PC-9 (cell line): ENCODE measurements at regions not wholly inside any gene's neighbourhood (a gene's known extent, or its start where the extent isn't known, plus 50 kb on each side); places are given as distances from the start of the nearest gene placed in this dataset.

ENCODE experiments used
- BruUV-seq: library from RNA; stranded (reverse); fragments of 400-500 nt; replicated peaks from 2 replicates; lab custom pipeline; 2021; lab: Mats Ljungman, UMichigan
- CTCF ChIA-PET: fragments of 300-600 bp; sonication (Branson Sonifier 250); formaldehyde crosslinking; loops from one replicate; lab custom pipeline; 2022; ENCODE audit warnings: antibody characterized with exemption; lab: Charles Lee
- POLR2A ChIA-PET: fragments of 300-600 bp; sonication (Branson Sonifier 250); formaldehyde crosslinking; loops from one replicate; lab custom pipeline; 2022; ENCODE audit warnings: antibody characterized with exemption; ENCODE audit not compliant: unreplicated experiment; lab: Charles Lee
- DNase-seq, 2 experiments: peaks; one replicate each; pipeline versions ENCODE4 v3.0.0 to v3.0.0-alpha.2; 2015 to 2022; ENCODE audit warnings: mixed read lengths in 1 of 2
- H2AFZ ChIP-seq: fragments of 200-600 bp; sonication (generic); 2 replicates; pipeline ENCODE4 v1.8.1; 2017; ENCODE audit warnings: antibody characterized with exemption
- H3F3A ChIP-seq: fragments of 200-600 bp; sonication (generic); 2 replicates; pipeline ENCODE4 v1.8.1; 2017; ENCODE audit warnings: antibody characterized with exemption, mild to moderate bottlenecking, low read depth; ENCODE audit not compliant: insufficient read depth
- H3K27ac ChIP-seq: fragments of 200-600 bp; sonication (generic); 2 replicates; pipeline ENCODE4 v1.6.1; 2016; ENCODE audit warnings: mixed run types
- H3K27me3 ChIP-seq: fragments of 200-600 bp; sonication (generic); 2 replicates; pipeline ENCODE4 v1.6.1; 2016; ENCODE audit warnings: low read depth, mixed run types; ENCODE audit not compliant: insufficient read depth
- H3K36me3 ChIP-seq: fragments of 200-600 bp; sonication (generic); 2 replicates; pipeline ENCODE4 v1.6.1; 2016; ENCODE audit warnings: low read depth, mixed run types
- H3K4me1 ChIP-seq: fragments of 200-600 bp; sonication (generic); replicated peaks from 2 replicates; pipeline ENCODE4 v1.6.1; 2016; ENCODE audit warnings: mixed run types; ENCODE audit not compliant: insufficient read depth
- H3K4me2 ChIP-seq: fragments of 200-600 bp; sonication (generic); 2 replicates; pipeline ENCODE4 v1.6.1; 2017; ENCODE audit warnings: mixed run types
- H3K4me3 ChIP-seq: fragments of 200-600 bp; sonication (generic); 2 replicates; pipeline ENCODE4 v1.6.1; 2016; ENCODE audit warnings: mixed run types
- H3K79me2 ChIP-seq: fragments of 200-600 bp; sonication (generic); 2 replicates; pipeline ENCODE4 v1.6.1; 2017; ENCODE audit warnings: low read depth, mixed run types
- H3K9me2 ChIP-seq: fragments of 200-600 bp; sonication (generic); 2 replicates; pipeline ENCODE4 v1.8.1; 2017; ENCODE audit warnings: mild to moderate bottlenecking; ENCODE audit not compliant: insufficient read depth
- H3K9me3 ChIP-seq: fragments of 200-600 bp; sonication (generic); 2 replicates; pipeline ENCODE4 v1.8.1; 2016; ENCODE audit warnings: low read depth; ENCODE audit not compliant: insufficient read depth
- H4K20me1 ChIP-seq: fragments of 200-600 bp; sonication (generic); 2 replicates; pipeline ENCODE4 v1.8.1; 2017; ENCODE audit not compliant: insufficient read depth
- EZH2 ChIP-seq: fragments of 200-600 bp; sonication (generic); IDR thresholded peaks from 2 replicates; pipeline ENCODE4 v1.8.0; 2017; ENCODE audit warnings: antibody characterized with exemption, low read depth
- intact Hi-C: fragments of 100-400 bp; cut with micrococcal nuclease; formaldehyde crosslinking; loops from one replicate; pipeline ENCODE4 v1.10.0; 2022; ENCODE audit not compliant: unreplicated experiment
- TF ChIP-seq, protein P1 (sequence below): fragments of 200-600 bp; sonication (generic); conservative IDR thresholded peaks from 2 replicates; pipeline ENCODE4 v1.6.1; 2017; ENCODE audit warnings: mixed run types, antibody characterized with exemption, mild to moderate bottlenecking, moderate library complexity

DNA sequence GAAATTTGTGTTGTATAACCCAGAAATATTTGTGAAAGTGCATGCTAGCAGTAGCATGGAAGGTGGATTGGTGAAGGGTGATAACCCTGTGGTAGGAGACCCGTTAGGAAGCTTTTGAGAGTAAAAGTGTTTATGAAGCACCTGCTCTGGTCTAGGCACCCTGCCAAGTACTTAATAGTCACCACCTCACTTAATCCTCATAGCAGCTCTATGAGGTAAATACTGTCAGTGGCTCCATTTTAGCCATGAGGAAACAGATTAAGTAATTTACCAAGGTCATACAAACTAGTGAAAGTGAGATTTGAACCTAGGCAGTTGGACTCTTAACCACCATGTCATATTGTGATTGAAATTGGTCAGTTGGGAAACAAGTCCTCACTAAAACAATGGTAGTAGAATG is 66.8 kb downstream of the TET3 start:
- CTCF ChIA-PET, result no interaction called here
- H3K27ac ChIP-seq, result no peak overlapping the region
- no peak overlapping the region for H3K4me3 ChIP-seq
- H3K4me1 ChIP-seq, result no peaks in the 10 kb centered on the region; the same call in 1 of the 2 replicates
- no peaks in the 10 kb centered on the region; the same call in 1 of the 2 replicates for H3F3A ChIP-seq
- TF ChIP-seq, protein P1, sequence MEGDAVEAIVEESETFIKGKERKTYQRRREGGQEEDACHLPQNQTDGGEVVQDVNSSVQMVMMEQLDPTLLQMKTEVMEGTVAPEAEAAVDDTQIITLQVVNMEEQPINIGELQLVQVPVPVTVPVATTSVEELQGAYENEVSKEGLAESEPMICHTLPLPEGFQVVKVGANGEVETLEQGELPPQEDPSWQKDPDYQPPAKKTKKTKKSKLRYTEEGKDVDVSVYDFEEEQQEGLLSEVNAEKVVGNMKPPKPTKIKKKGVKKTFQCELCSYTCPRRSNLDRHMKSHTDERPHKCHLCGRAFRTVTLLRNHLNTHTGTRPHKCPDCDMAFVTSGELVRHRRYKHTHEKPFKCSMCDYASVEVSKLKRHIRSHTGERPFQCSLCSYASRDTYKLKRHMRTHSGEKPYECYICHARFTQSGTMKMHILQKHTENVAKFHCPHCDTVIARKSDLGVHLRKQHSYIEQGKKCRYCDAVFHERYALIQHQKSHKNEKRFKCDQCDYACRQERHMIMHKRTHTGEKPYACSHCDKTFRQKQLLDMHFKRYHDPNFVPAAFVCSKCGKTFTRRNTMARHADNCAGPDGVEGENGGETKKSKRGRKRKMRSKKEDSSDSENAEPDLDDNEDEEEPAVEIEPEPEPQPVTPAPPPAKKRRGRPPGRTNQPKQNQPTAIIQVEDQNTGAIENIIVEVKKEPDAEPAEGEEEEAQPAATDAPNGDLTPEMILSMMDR, result no peak
- TF ChIP-seq EZH2, result no peak
- DNase-seq, result no peak
- H4K20me1 ChIP-seq, result no peaks in the 10 kb centered on the region; the same call in 1 of the 2 replicates
- no peaks in the 10 kb centered on the region for H3K9me2 ChIP-seq
- H3K4me2 ChIP-seq, result no peak overlapping the region
- H3K36me3 ChIP-seq, result no peaks in the 10 kb centered on the region
- no peaks in the 10 kb centered on the region for H3K9me3 ChIP-seq
- H3K79me2 ChIP-seq, result no peaks in the 10 kb centered on the region
- POLR2A ChIA-PET, result no interaction called here
- H2AFZ ChIP-seq, result no peak overlapping the region
- no TSS peak for BruUV-seq
- no peaks in the 10 kb centered on the region for H3K27me3 ChIP-seq
- intact Hi-C loops, result no loop called here

DNA sequence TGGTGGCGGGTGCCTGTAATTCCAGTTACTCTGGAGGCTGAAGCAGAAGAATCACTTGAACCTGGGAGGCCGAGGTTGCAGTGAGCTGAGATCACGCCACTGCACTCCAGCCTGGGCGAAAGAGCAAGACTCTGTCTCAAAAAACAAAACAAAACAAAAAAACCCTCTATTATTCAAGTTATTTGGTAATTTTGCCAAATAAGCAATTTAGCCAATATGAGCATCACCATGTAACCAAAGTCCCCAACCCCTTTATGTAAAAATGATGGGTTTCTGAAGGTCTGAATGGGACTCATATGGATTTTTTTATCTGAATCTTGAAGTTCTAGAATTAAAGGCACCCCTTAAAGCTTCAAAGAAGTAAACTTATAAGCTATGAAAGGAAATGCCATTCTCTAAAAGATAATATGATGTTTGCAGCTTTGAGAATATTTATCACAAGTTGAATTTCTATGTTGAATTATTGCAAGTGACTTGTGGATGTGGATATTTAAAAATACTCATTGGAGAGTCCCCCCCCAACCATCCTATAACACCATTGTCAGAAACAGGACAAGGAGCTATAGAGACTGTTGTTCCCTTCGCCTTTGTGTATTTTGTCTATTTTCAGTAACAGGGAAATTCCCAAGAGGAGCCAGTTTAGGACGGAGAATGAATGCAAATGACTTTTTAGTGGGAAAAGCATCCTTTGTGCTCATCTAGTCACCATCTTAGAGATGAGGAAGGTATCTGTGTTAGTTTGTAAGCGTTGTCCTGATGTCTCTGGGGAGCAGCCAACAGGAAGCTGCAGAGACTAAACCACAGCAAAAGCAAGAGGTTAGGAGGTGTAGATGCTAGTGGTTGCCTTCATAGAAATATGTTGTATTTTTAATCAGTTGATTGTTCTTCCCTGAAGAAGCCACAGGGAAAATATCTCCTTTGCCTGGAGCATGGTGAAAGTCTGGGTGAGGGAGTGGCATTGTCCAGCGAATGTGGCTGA is 68.3 kb downstream of the TET3 start:
- no peaks in the 10 kb centered on the region; the same call in 1 of the 2 replicates for H4K20me1 ChIP-seq
- CTCF ChIA-PET, result no interaction called here
- intact Hi-C loops, result no loop called here
- H3F3A ChIP-seq, result no peaks in the 10 kb centered on the region; the same call in 1 of the 2 replicates
- no peaks in the 10 kb centered on the region for H3K79me2 ChIP-seq
- no peak for DNase-seq
- POLR2A ChIA-PET, result no interaction called here
- no peaks in the 10 kb centered on the region; the same call in 1 of the 2 replicates for H3K4me1 ChIP-seq
- TF ChIP-seq, protein P1, result no peak
- no peak for TF ChIP-seq EZH2
- H3K36me3 ChIP-seq, result 0 out of 2 replicates have a peak, but pooled peaks cover 3% of the 10 kb centered on the region
- no TSS peak for BruUV-seq
- no peak overlapping the region for H3K27ac ChIP-seq
- H3K9me3 ChIP-seq, result no peaks in the 10 kb centered on the region
- no peak overlapping the region for H3K4me2 ChIP-seq
- no peaks in the 10 kb centered on the region for H3K9me2 ChIP-seq
- H3K27me3 ChIP-seq, result no peaks in the 10 kb centered on the region
- no peak overlapping the region for H3K4me3 ChIP-seq
- H2AFZ ChIP-seq, result no peak overlapping the region

DNA sequence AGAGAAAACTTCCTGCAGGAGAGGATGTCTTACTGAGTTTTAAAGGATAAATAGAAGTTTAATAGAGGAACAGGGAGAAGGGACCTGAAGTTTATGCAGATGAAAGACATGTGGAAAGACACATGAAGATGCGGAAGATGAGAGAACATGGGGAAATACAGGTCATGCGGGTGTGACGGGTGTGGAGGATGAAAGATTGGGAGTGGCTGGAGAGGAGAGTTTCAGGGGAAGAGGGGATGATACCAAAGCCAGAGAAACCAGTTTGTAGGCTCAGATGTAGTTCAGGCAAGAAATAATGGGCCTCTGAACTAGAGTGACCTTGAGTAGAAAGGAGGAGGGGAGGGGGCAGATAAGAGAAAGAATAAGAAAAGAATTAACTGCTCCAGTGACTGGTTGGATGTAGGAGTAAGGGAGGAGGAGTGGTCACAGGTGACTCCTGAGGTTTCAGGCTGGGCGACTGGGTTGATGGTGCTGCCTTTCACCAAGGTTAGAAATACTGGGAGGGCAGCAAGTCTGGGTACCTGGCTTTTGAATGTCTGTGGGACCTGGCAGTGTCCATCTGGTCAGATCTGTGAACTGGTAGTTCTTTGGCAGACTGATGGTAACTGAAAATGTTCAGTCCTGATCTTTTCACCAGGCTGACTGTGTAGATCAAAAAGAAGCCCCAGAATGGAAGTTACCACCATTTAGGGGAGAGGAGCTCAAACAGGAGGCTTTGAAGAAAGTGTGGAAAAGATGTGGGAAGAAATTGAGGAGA is 69.4 kb downstream of the TET3 start:
- intact Hi-C loops, result no loop called here
- H4K20me1 ChIP-seq, result no peaks in the 10 kb centered on the region; the same call in 1 of the 2 replicates
- TF ChIP-seq, protein P1, result no peak
- no peak for TF ChIP-seq EZH2
- no peaks in the 10 kb centered on the region for H3K27me3 ChIP-seq
- CTCF ChIA-PET, result no interaction called here
- no peaks in the 10 kb centered on the region for H3K9me3 ChIP-seq
- H3K4me3 ChIP-seq, result no peak overlapping the region
- no peak overlapping the region for H2AFZ ChIP-seq
- POLR2A ChIA-PET, result no interaction called here
- DNase-seq, result no peak
- H3K79me2 ChIP-seq, result peaks cover 4% of the 10 kb centered on the region; the same call in 1 of the 2 replicates
- no TSS peak for BruUV-seq
- H3K4me2 ChIP-seq, result no peak overlapping the region
- no peaks in the 10 kb centered on the region for H3K9me2 ChIP-seq
- no peaks in the 10 kb centered on the region; the same call in 1 of the 2 replicates for H3K4me1 ChIP-seq
- H3F3A ChIP-seq, result no peaks in the 10 kb centered on the region; the same call in 1 of the 2 replicates
- 0 out of 2 replicates have a peak, but pooled peaks cover 3% of the 10 kb centered on the region for H3K36me3 ChIP-seq
- H3K27ac ChIP-seq, result no peak overlapping the region
